BLaER1 treated with 17β-estradiol and CSF1 and Interleukin-3, amounts not matched to agents 10 nM and 100 nM (cell line): ENCODE measurements at regions not wholly inside any gene's neighbourhood (a gene's known extent, or its start where the extent isn't known, plus 50 kb on each side); places are given as distances from the start of the nearest gene placed in this dataset.
A peak's percentile ranks its signal among the peaks of the same experiment; 100 is the strongest.

Experiments used
- H3K27ac ChIP-seq, 11 experiments: shearing (Covaris generic); formaldehyde crosslinking; 2 replicates each; pipeline ENCODE4 v1.8.1; 2022
- H3K27me3 ChIP-seq, 11 experiments: shearing (Covaris generic); formaldehyde crosslinking; 2 replicates each; pipeline ENCODE4 v1.8.1; 2022
- H3K36me3 ChIP-seq, 11 experiments: shearing (Covaris generic); formaldehyde crosslinking; 2 replicates each; pipeline ENCODE4 v1.8.1; 2022
- H3K4me1 ChIP-seq, 10 experiments: shearing (Covaris generic); formaldehyde crosslinking; 2 replicates each; pipeline ENCODE4 v1.8.1; 2022
- H3K4me2 ChIP-seq, 11 experiments: shearing (Covaris generic); formaldehyde crosslinking; 2 replicates each; pipeline ENCODE4 v1.8.1; 2022
- H3K4me3 ChIP-seq, 10 experiments: shearing (Covaris generic); formaldehyde crosslinking; 2 replicates each; pipeline ENCODE4 v1.8.1; 2022
- H3K9ac ChIP-seq, 11 experiments: shearing (Covaris generic); formaldehyde crosslinking; 2 replicates each; pipeline ENCODE4 v1.8.1; 2022
- H3K9me3 ChIP-seq, 11 experiments: shearing (Covaris generic); formaldehyde crosslinking; replicated peaks in 1 of 11; 2 replicates each; pipeline ENCODE4 v1.8.1; 2022
- H4K20me1 ChIP-seq, 11 experiments: shearing (Covaris generic); formaldehyde crosslinking; 2 replicates each; pipeline ENCODE4 v1.8.1; 2022
- Cebpa-rat ChIP-seq, 11 experiments: shearing (Covaris generic); IDR thresholded peaks; 2 replicates each; pipeline ENCODE4 v1.8.1; 2022

DNA sequence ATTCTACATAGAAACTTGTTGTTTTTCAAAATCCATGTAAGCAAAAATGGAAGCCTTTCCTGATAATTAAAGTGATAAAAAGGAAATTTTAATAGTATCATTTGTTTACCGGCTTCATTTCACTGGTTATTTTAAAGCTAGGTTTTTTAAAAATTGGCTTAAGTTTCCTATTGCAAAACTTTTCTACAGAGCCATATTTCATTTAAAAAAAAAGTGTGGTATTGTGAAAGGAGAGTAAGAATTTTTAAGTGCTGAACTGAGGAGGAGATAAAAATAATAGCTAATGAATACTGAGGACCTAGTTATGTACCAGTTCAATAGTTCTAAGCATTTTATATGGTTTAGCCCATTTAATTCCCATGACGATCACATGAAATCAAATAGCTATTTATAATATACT lies 172.2 kb upstream of the COL1A2 start:
- no peak for TF ChIP-seq Cebpa-rat (IDR thresholded peaks at IDR 0.05)
- no peaks in the 10 kb centered on the region for H3K4me1 ChIP-seq

GRCh38 chr7:94223375-94224084 lies 171.2 kb upstream of the COL1A2 start:
- Histone ChIP-seq H3K27ac (no peak overlapping the region), H3K4me1 (no peaks in the 10 kb centered on the region), H3K36me3 (no peaks in the 10 kb centered on the region), H3K4me2 (no peak overlapping the region), H3K9me3 (no peaks in the 10 kb centered on the region), H4K20me1 (no peaks in the 10 kb centered on the region), H3K9ac (no peak overlapping the region), H3K27me3 (no peaks in the 10 kb centered on the region), H3K4me3 (no peak overlapping the region)
- no peak for TF ChIP-seq Cebpa-rat (IDR thresholded peaks at IDR 0.05)

More for the DNA sequence above, 172.2 kb upstream of the COL1A2 start:
- no peak overlapping the region for H3K27ac ChIP-seq
- H3K4me3 ChIP-seq: no peak overlapping the region
- no peaks in the 10 kb centered on the region for H3K9me3 ChIP-seq
- no peak overlapping the region for H3K4me2 ChIP-seq
- no peak overlapping the region for H3K9ac ChIP-seq
- no peaks in the 10 kb centered on the region for H3K27me3 ChIP-seq
- H3K36me3 ChIP-seq: no peaks in the 10 kb centered on the region
- H4K20me1 ChIP-seq: no peaks in the 10 kb centered on the region

GRCh38 chr7:94228223-94228622 lies 166.5 kb upstream of the COL1A2 start:
- Histone ChIP-seq H3K27ac (no peak overlapping the region), H3K9me3 (no peaks in the 10 kb centered on the region), H3K9ac (no peak overlapping the region), H3K27me3 (no peaks in the 10 kb centered on the region), H3K4me2 (no peak overlapping the region), H3K4me1 (no peaks in the 10 kb centered on the region), H3K4me3 (no peak overlapping the region), H3K36me3 (no peaks in the 10 kb centered on the region), H4K20me1 (no peaks in the 10 kb centered on the region)
- no peak for TF ChIP-seq Cebpa-rat (IDR thresholded peaks at IDR 0.05)

GRCh38 chr7:94228678-94229077 lies 166.0 kb upstream of the COL1A2 start:
- Histone ChIP-seq H3K4me3 (no peak overlapping the region), H4K20me1 (no peaks in the 10 kb centered on the region), H3K27me3 (no peaks in the 10 kb centered on the region), H3K9ac (no peak overlapping the region), H3K27ac (no peak overlapping the region), H3K4me1 (no peaks in the 10 kb centered on the region), H3K9me3 (no peaks in the 10 kb centered on the region), H3K36me3 (no peaks in the 10 kb centered on the region), H3K4me2 (no peak overlapping the region)
- TF ChIP-seq Cebpa-rat (IDR thresholded peaks at IDR 0.05): no peak

DNA sequence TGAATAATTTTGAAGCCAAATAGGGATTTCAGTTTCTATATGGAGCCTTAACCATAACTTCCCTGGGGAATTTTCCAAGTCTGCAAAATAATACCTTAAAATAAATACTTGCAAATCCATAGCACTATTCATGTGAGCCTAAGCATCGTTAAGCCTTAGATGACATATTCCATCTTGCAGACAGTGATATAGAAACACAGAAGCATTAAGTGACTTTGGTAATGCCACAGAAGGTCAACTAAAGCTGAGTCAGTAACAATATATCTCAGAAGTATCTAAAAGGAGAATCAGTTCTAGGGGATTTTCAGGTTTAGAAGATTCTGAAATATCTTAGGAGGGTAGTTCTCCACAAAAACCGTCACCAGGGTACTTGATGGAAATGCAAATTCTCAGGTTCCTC lies 163.4 kb upstream of the COL1A2 start:
- no peak overlapping the region for H3K9ac ChIP-seq
- no peaks in the 10 kb centered on the region for H3K27me3 ChIP-seq
- H3K27ac ChIP-seq: no peak overlapping the region
- H3K36me3 ChIP-seq: no peaks in the 10 kb centered on the region
- H3K4me3 ChIP-seq: no peak overlapping the region
- no peak for TF ChIP-seq Cebpa-rat (IDR thresholded peaks at IDR 0.05)
- no peaks in the 10 kb centered on the region for H3K4me1 ChIP-seq
- no peak overlapping the region for H3K4me2 ChIP-seq
- H4K20me1 ChIP-seq: no peaks in the 10 kb centered on the region
- H3K9me3 ChIP-seq: no peaks in the 10 kb centered on the region

- TF ChIP-seq Cebpa-rat (IDR thresholded peaks at IDR 0.05): no peak
- Histone ChIP-seq H3K27ac (no peak overlapping the region), H3K4me1 (peaks cover 0 to 7% (median 0%) of the 10 kb centered on the region in 10 experiments; a peak in 1 of 20 replicates), H3K9ac (no peak overlapping the region), H3K27me3 (no peaks in the 10 kb centered on the region), H3K4me2 (no peak overlapping the region), H4K20me1 (no peaks in the 10 kb centered on the region), H3K36me3 (no peaks in the 10 kb centered on the region), H3K9me3 (no peaks in the 10 kb centered on the region), H3K4me3 (no peak overlapping the region)
These were observed 157.7 kb upstream of the COL1A2 start for GRCh38 chr7:94236960-94237359.

DNA sequence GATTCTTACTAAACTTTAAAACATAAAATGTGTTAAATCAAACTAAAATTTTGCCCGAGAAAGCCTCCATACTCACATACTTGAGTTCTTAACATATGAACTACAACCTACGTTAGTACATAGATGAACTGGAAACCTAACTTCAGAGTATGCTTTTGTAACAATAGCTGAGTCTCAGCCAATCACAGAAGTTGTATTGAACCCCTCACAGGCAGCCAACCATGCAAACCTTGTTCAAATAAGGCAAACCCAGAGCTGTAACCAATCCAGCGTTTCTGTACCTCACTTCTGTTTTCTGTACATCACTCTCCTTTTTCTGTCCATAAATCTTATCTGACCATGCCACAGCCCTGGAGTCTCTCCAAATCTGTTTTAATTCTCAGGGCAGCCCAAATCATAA lies 157.3 kb upstream of the COL1A2 start:
- no peak overlapping the region for H3K4me2 ChIP-seq
- H3K27ac ChIP-seq: no peak overlapping the region
- no peaks in the 10 kb centered on the region for H3K27me3 ChIP-seq
- peaks cover 0 to 7% (median 0%) of the 10 kb centered on the region in 10 experiments; a peak in 1 of 20 replicates for H3K4me1 ChIP-seq
- H3K36me3 ChIP-seq: no peaks in the 10 kb centered on the region
- TF ChIP-seq Cebpa-rat (IDR thresholded peaks at IDR 0.05): no peak
- H3K9ac ChIP-seq: no peak overlapping the region
- no peaks in the 10 kb centered on the region for H3K9me3 ChIP-seq
- H3K4me3 ChIP-seq: no peak overlapping the region
- H4K20me1 ChIP-seq: no peaks in the 10 kb centered on the region

DNA sequence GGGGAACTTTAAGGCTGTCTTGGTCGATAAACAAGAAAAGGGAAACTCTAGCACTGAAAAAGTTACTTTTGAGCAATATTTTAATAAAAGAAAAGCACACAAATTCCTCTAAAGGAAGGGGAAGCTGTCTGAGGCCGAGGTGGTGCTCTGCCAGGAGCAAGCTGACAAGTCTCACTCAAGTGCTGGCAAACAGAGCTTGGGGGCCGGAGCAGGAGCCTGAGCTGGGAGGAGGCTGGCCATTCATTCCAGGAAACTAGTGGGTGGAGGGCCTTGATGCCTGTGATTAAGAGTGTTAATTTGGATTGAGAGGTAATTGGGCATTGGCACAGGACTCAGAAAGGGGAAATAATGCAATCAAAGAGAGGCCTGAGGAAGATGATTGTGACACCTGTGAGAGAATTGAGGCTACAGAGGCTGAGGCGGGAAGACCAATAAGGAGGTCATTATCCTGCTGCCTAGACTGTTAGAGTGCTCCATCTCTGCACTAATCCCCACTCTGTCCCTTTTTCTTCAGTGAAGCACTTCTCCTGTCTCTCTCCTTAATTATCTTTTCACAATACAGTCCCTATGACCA lies 154.9 kb upstream of the COL1A2 start:
- TF ChIP-seq Cebpa-rat (IDR thresholded peaks at IDR 0.05): no peak
- Histone ChIP-seq H3K27me3 (no peaks in the 10 kb centered on the region), H3K4me2 (peak overlapping the region in 3 of 11 experiments; percentile 3 to 47 (median 20); a peak in 4 of 22 replicates)

DNA sequence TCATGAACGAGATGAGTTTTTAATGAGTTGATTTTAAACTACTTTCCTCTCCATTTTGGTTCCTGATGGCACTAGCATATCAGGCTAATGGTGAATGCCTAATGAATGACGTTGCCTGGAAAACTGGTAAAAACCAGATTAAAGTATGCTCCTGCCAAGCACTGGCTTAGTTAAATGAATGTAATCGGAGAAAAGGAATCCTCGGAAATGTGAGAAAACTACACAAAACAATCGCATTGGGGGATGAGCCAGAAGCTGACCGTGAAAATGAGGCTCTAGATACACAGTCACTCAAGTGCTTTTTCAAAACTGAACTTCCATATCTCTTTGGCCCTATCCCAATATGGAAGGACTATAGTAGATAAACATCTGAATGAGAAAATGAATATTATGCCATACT lies 153.8 kb upstream of the COL1A2 start:
- no peak overlapping the region for H3K4me2 ChIP-seq
- no peak overlapping the region for H3K9ac ChIP-seq
- no peaks in the 10 kb centered on the region for H3K36me3 ChIP-seq
- H4K20me1 ChIP-seq: no peaks in the 10 kb centered on the region
- H3K4me3 ChIP-seq: no peak overlapping the region
- H3K9me3 ChIP-seq: no peaks in the 10 kb centered on the region
- TF ChIP-seq Cebpa-rat (IDR thresholded peaks at IDR 0.05): no peak
- no peak overlapping the region for H3K27ac ChIP-seq
- H3K4me1 ChIP-seq: peaks cover 0 to 7% (median 0%) of the 10 kb centered on the region in 10 experiments; a peak in 1 of 20 replicates
- H3K27me3 ChIP-seq: no peaks in the 10 kb centered on the region

More for the DNA sequence above, 154.9 kb upstream of the COL1A2 start:
- no peaks in the 10 kb centered on the region for H3K9me3 ChIP-seq
- H3K9ac ChIP-seq: no peak overlapping the region
- H4K20me1 ChIP-seq: no peaks in the 10 kb centered on the region
- peaks cover 0 to 7% (median 0%) of the 10 kb centered on the region in 10 experiments; a peak in 1 of 20 replicates for H3K4me1 ChIP-seq
- H3K36me3 ChIP-seq: no peaks in the 10 kb centered on the region
- H3K4me3 ChIP-seq: no peak overlapping the region
- H3K27ac ChIP-seq: no peak overlapping the region

DNA sequence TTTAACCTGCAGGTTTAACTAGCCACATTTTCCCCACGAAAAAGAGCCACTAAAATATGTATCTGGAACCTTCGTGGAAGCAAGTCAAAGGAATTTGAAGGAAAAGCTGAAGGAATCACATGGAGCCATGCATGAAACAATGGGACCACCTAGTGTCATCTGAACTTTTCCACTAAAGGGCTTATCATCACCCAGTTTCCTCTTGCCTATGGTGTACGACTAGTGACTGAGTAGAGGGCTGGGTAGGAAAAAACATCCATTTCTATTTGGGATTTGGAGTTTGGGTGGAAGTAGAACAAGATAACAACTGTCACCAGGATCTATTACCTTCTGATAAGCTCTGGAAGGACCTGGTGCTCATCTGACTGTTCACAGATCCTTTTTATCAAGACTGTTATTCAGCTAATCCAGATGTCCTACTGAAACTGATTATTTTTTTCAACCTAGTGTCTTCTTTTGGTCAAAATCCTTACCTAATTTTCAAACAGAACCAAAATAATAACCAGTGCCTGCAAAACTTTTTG lies 153.2 kb upstream of the COL1A2 start:
- Histone ChIP-seq H3K36me3 (no peaks in the 10 kb centered on the region), H3K27me3 (no peaks in the 10 kb centered on the region), H3K4me3 (no peak overlapping the region), H3K4me1 (peaks cover 0 to 7% (median 0%) of the 10 kb centered on the region in 10 experiments; a peak in 1 of 20 replicates), H3K9ac (no peak overlapping the region), H4K20me1 (no peaks in the 10 kb centered on the region), H3K27ac (no peak overlapping the region), H3K4me2 (no peak overlapping the region), H3K9me3 (no peaks in the 10 kb centered on the region)
- no peak for TF ChIP-seq Cebpa-rat (IDR thresholded peaks at IDR 0.05)
